Vagina (tissue), 2 donors: ENCODE measurements at regions not wholly inside any gene's neighbourhood (a gene's known extent, or its start where the extent isn't known, plus 50 kb on each side); places are given as distances from the start of the nearest gene placed in this dataset.

Experiments
- POLR2A ChIP-seq, 2 donors: fragments of 450-650 bp; IDR thresholded peaks; one replicate each; pipeline ENCODE4 v1.6.1; 2017; ENCODE audit warnings: antibody characterized with exemption in 2 of 2, mild to moderate bottlenecking in 2 of 2, moderate library complexity in 2 of 2
- POLR2AphosphoS5 ChIP-seq, 2 donors: sonication (generic); formaldehyde crosslinking; IDR thresholded peaks; one replicate each; pipeline ENCODE4 v1.9.0; 2017; ENCODE audit warnings: antibody characterized with exemption in 2 of 2, mild to moderate bottlenecking in 2 of 2, low read depth in 1 of 2; ENCODE audit not compliant: insufficient read depth in 1 of 2
- TF ChIP-seq, protein P1 (sequence below), 3 experiments: fragments of 450-650 bp in 2 of 3; fragments of 200-600 bp in 1 of 3; sonication (generic) in 1 of 3; IDR thresholded peaks; one replicate each; pipeline ENCODE4 v1.5.1; 2017 to 2019; ENCODE audit warnings: antibody characterized with exemption in 3 of 3, mild to moderate bottlenecking in 2 of 3, moderate library complexity in 2 of 3

DNA sequence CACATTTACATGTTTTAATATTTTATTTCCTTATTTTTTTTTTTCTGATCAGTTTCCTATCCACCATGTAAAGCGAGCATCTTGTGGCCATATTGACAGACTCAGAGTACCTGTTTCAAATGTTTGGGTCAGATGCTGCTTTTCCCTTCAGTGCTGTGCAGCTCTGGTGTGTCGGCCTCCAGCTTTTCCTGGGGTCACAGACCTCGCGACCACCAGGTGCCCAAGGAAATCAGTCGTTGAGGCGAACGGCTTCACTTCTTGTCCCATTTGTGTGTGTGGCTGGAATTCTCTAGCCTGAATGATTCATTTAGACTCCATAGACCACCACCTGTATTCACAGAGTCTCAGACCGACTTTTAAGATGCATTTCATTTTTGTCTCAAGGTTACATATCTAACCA is 166.9 kb upstream of the SPRY4 start:
- TF ChIP-seq, protein P1, sequence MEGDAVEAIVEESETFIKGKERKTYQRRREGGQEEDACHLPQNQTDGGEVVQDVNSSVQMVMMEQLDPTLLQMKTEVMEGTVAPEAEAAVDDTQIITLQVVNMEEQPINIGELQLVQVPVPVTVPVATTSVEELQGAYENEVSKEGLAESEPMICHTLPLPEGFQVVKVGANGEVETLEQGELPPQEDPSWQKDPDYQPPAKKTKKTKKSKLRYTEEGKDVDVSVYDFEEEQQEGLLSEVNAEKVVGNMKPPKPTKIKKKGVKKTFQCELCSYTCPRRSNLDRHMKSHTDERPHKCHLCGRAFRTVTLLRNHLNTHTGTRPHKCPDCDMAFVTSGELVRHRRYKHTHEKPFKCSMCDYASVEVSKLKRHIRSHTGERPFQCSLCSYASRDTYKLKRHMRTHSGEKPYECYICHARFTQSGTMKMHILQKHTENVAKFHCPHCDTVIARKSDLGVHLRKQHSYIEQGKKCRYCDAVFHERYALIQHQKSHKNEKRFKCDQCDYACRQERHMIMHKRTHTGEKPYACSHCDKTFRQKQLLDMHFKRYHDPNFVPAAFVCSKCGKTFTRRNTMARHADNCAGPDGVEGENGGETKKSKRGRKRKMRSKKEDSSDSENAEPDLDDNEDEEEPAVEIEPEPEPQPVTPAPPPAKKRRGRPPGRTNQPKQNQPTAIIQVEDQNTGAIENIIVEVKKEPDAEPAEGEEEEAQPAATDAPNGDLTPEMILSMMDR (IDR thresholded peaks at IDR 0.05): no peak
- TF ChIP-seq POLR2AphosphoS5 (IDR thresholded peaks at IDR 0.05; ENCODE audit: insufficient read depth in 1 of 2, low read depth in 1 of 2) (no peak), POLR2A (IDR thresholded peaks at IDR 0.05) (no peak)
